Hypothalamus (tissue), 51 donors: ENCODE measurements at regions not wholly inside any gene's neighbourhood (a gene's known extent, or its start where the extent isn't known, plus 50 kb on each side); places are given as distances from the start of the nearest gene placed in this dataset.
"Not testable (repeated sequence)": the region's sequence is repeated elsewhere in the genome, so short reads cannot be mapped to it uniquely, and the experiment has no call there.

ENCODE experiments used
- DNase-seq, 51 donors: peaks; one replicate each; lab custom pipeline; 2025; lab: John Stamatoyannopoulos, UW

DNA sequence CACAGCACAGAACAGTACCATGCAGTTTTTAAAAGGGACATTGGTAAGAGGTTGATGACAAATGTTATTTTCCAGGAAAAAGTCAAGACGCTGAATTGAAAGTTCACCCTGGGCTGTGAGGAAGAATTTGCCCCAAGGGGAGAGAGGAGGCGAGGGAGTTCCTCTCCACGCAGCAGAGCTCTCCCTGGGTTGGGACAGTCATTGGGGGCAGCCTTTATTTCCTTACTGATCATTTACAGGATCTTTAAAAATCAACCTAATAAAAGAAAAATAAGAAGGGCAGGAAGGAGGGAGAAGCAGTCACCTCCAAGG, 49.9 kb upstream of the WNT7B start:
- no peak for DNase-seq

DNA sequence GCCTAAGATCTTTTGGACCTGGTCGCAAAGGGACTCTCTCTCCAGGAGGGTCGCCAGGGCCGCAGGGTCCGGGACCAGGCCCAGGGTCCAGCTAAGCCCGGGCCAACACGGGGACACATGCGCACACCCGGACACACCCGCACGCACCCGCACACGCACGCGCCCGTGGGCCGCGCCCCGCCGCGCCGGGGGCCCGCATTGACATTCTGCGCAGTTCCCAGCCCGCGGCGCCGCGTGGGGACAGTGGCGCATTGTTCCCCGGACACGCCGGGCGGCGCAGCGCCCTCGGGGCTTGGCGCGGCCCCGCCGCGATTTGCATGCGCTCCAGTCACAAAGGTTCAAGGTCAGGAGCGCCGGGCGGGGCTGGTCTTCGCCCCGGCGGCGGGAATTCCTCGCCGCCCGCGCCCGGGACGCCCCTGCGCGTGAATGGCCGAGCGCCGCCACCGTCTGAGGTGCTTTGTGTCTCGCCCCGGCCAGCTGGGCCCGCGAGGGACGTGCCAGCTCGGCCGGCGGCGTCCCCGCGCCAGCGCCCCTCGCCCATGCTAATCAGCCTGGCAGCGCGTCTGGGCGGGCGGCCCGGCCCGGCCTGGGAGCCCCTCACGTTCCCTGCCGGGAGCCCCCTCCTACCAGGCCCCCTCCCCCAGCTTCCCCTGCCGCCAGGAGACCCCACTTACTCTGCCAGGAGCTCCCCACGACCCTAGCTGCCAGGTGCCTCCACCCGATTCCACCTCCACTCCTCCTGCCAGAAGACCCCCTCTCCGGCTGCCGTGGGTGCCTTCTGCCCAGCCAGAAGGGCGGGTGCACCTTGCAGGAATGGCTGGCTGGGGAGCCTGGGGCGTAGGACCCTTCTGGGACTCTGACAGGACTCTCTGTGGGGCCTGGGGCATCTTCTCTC, 50.5 kb upstream of the WNT7B start:
- peak in 38 of 51 donors; percentile 42 to 92 (median 78) for DNase-seq

DNA sequence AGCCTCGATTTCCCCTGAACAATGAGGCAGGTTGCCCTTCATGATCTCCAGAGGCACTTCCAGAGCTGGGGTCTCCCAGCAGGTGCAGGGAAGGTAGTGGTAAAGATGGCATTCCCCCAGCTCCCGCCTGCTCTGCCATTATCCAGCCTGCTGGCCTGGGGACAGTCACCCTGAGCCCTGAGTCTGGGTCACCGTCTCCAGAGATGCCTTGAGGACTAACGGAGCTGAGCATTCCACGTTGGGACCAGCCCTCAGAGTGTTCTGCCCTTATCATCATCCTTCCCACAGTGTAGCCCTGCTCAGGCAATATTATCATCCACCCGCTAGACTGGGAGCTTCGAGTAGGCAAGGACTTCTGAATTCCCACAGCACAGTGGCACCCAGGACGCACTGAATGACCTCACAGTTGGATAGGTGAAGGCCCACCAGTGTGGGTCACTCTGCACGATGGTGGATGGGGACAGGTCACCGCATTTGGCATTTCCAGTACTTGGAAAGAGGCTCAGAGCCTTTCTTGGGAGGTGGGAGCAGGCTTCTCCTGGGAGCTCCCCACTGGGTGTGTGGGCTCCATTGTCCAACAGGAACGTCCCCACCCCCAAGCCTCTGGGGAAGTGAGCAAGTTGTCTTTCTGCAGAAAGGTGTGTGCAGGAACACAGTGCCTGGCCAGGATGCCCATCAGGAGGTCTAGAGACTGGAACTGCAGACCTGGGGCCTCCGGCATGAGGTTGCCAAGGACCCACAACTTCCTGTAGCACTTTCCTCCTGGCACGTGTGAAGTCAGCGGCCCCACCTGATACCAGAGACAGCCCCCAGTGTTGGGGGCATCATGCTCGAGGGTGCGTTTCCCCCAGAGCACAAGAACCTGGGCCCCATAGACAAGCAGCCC, 51.4 kb upstream of the WNT7B start:
- DNase-seq: no peak

DNA sequence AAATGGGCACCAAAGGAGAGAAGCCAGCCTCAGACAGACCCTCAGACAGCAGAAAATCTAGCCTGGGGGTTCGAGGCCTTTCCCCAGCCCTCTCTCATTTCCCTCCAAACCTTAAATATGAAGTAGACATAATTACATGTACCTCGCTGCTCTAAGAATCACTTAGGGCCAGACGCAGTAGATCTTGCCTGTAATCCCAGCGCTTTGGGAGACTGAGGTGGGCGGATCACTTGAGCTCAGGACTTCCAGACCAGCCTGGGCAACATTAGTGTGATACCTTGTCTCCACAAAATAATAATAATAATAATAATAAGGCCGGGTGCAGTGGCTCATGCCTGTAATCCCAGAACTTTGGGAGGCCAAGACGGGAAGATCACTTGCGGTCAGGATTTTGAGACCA, 52.1 kb upstream of the WNT7B start:
- DNase-seq: no peak

DNA sequence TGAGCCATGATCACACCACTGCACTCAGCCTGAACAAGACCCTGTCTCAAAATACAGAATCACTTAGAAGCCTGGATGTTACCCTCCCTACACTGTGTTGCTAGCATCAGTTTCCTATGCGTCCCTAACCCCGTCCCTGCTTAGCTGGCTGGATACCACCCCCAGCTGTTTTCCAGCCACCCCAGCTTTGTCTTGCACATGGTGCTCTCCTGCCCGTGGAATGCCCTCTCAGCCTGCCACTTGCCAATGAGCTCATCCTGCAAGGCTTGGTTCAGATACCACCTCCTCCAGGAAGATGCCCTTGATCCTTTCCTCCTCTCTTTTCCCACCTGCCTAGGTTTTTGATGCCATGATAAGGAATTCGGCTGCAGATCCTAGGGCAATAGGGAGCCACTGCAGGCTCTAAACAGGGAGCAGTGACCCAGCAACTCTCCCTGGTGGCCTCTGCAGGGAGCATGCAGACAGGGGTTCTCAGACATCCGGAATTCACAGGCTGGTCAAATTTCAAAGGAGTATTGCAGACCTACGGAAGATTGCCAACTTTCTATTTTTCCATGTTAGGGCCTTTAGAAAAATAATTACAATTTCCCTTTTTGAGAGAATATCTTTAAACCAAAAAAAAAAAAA, 52.7 kb upstream of the WNT7B start:
- no peak for DNase-seq

DNA sequence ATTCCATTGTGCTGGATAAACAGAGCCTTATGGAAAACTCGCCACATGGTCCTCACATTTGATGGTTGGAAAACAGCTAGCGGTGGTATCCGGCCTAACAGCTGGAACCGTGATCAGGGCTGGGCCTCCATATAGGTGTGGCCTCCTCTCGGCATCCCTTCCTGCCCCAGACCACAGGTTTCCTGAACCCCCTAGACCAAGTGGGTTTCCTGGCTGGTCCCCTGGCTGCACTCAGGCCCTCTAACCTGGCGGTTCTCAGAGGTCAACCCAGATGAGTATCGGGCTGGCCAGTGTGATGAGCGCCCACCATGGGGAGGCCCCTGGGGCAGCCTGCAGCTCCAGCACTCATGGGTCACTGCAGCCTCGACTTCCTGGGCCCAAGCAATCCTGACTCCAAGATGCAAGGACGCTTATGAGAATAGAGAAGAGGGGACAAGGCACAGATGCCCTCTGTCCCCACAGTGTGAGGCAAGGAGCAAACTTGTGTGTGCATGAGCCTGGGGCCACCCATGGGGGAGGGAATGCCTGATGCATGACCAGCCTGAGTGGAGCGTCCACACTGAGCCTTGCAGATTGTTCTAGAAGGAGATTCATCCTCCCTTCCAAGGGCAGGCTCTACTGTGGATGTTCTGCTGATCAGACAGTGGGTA, 53.4 kb upstream of the WNT7B start:
- DNase-seq: no peak

DNA sequence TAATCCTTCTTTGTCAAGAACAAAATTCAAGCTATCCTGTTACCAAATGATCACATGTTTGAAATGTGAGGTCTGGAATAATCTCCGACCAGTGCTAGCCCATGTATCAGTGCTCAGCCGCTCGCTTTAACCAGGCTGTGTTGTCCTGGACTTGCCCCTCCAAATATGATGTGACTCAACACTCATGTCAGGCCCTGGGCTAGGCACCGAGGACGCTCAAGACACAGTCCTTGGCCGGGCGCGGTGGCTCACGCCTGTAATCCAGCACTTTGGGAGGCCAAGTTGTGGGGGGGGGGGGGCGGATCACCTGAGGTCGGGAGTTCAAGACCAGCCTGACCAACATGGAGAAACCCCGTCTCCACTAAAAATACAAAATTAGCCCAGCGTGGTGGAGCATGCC, 54.1 kb upstream of the WNT7B start:
- DNase-seq: no peak

DNA sequence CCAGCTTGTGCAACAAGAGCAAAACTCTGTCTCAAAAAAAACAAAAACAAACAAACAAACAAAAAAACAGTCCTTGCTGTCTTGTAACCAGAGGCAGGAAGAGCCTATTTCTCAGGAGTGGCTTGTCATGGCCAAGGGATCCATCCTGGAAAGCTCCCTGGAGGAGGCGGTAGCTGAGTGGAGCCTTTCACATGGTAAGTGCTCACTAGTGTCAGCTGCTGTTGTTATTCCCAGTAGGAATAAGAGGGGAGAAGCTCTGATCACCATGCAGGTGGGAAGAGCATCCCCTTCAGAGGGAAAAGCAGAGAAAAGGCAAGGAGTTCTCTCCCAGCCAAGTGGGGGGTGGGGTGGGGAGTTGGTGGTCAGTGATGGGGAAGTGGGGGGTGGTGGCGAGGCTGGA, 54.6 kb upstream of the WNT7B start:
- DNase-seq: no peak

DNA sequence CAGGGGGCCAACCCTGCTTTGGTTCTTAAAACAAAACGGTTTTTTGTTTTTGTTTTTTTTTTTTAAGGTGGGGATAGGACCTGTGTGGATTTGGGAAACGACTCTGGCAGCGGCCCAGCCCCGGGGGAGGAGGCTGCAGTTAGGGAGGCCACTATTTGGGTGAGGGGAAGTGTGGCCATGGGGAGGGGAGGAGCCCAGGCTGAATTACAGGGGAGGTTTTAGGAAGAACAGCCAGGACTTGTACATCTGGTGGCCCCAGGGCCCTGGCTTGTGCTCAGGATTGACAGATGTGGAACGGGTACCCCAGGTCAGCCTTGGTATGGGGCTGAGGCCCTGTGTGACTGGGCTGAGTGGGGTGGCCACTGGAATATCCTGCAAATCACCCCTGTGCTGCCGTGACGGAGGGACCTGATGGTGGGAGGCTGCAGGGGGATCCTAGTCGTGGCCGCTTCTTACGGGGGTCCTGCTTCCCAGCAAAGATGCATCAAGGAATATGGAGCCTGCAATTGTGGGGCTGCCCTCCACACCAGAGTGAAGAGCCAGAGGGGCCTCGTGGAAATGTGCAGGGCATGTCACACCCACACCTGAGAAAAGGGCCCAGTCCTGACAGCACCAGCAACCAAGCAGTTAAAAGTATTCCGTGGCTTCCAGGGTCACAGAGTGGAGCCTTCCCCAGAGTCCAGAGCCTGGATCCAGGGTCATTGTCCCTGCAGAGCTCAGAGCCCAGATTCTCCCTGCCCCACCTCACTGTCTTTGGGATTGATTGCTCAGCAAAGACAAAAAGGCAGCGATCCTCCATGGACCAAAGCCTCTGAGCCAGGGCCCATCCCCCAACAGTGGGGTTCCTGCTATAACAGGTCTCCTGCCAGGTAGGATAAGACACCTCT, 55.2 kb upstream of the WNT7B start:
- DNase-seq: no peak

DNA sequence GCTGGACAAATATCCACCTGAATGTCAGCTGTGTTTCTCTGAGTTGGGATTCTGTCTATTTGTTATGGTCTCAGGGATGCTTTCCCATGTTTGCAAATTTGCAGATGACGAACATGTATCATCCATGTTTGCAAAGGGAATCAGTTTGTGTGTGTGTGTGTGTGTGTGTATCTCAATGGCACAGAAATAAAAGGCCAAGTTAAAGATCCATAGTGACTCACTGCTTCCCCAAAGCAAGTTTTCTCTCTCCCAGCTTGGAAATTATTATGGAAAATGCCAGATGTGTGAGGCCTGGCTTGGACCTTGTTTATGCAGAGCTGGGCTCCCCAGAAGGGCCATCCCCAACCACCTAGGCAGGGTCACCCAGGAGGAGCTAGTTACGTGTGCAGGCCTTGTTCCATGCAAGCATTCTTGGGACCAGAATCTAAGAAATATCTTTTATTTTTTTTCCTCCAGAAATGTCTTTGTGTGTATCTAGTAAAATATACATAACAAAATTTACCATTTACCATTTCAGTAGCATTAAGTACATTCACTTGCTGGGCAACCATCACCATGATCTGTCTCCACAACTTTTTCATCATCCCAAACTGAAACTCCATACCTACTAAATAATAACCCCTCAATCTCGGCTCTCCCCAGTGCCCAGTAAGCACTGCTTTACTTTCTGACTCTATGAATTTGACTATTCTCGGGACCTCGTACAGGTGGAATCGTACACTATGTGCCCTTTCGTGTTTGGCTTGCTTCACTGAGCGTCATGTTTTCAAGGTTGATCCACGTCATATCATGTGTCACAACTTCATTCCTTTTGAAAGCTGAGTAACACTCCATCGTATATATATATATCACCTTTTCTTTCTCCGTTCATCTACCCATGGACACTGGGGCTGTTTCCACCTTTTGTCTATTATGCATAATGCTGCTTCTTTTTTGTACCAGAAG, 56.6 kb upstream of the WNT7B start:
- no peak for DNase-seq

DNA sequence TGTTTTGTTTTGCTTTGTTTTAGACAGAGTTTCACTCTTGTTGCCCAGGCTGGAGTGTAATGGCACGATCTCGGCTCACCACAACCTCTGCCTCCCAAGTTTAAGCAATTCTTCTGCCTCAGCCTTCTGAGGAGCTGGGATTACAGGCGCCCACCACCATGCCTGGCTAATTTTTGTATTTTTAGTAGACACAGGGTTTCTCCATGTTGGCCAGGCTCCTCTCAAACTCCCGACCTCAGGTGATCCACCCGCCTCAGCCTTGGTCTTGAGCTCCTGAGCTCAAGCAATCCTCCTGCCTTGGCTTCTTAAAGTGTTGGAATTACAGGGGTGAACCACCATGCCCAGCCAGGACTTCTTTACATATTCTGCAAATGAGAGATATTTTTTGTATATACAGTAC, 57.5 kb upstream of the WNT7B start:
- not testable (repeated sequence) for DNase-seq

DNA sequence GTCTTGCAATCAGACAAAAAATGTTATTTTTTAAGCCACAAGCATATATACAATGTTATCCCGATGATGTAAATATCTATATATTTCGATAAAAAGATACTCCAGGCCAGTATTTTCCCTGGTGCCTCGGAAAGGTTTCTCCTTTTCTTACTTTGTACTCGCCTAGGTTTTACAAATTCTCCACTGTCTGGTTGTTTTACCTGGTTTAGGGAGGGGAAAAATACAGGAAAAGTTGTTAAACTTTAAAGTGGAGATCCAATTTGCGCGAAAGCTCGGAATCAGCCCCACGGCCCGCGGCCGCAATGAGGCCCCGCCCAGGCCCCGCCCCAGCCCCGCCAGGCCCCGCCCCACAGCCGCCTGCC, 58.4 kb upstream of the WNT7B start:
- no peak for DNase-seq

DNA sequence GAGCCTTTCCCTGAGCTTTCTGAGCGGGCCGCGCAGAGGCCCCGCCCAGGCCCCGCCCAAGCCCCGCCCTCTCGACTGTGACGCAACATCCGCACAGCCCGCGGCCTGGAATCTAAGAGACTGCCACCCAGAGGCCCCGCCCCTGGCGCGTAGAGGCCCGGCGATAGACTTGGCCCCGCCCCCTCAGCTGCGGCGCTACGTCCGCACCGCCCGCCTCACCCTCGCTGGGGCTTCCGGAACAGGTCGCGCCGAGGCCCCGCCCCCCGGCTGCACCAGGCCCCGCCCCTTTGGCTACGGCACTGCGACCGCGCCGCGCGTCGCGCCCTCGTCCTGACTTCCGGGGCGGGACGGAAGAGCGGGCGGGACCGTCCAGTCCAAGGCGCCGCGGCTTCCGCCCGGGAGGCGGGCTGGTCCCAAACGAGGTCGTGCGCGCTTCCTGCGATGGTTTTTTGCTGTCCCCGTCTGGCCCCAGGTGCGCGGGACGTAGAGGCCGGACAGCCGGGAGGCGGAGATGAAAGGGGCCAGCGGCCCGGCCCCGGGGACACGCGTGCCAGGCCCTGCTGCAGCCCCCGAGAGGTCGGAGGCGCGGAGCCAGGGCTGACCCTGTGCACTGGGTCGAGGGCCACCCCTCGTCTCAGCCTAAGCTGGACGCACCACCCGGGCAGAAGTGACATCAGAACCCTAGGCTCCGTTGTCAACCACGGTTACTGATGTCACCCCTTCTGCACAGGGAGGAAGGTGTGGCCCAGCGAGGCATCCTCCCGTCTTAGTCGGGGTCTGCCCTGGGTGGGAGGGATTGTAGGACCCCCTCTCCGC, 59.0 kb upstream of the WNT7B start:
- DNase-seq: peak in 50 of 51 donors; percentile 89 to 100 (median 99)

DNA sequence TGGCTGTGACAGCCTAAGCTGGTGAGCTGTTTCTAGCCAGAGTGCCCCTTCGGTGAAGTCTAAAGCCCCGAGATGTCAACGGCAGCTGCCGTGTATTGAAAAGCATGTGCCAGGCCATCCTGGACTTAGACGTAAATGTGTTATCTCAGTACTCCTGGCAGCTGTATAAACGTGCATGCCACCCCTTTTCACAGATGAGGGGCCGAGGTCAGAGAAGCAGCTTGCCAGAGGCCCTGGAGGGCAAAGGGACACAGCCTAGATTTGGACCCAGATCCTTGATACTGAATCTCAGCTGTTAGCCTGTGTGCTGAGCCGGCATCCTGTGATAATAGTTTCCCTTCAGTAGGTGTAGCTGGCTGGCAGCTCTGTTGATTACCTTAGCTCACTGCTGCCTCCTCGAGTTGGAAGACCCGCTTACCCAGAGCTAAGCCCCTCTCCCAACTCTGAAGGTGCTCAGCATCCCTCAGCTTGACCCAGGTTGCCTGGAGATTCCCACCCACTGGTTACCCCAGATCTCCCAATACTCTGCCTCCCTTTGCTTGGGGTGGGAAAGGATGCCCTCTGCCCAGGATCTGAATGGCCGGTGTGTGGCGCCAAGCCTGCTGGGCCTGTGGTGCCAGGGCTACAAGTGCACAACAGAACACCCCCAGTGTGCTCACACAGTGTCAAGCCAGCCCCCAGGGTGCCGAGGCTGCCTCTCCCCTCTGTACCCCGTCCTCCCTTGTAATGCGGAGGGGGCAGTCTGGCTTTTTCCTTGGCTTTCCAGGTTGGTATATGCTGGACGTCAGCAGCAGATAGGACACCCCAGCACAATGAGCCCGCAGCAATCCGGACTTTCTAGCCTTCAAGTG, 59.8 kb upstream of the WNT7B start:
- no peak for DNase-seq

DNA sequence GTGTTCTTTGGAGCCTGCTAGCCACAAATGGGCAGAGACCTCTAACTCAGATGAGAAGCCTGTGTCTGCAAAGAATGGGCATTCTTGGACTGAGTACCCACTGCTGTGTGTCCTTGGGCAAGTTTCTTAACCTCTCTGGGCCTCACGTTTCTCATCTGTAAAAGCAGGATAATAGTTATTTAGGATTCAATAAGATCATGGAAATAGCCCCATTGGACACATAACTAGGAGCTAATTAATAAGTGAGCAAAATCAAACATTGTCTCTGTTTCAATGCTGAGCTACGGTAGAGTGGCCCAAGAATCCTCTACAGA, 61.2 kb upstream of the WNT7B start:
- DNase-seq: no peak

DNA sequence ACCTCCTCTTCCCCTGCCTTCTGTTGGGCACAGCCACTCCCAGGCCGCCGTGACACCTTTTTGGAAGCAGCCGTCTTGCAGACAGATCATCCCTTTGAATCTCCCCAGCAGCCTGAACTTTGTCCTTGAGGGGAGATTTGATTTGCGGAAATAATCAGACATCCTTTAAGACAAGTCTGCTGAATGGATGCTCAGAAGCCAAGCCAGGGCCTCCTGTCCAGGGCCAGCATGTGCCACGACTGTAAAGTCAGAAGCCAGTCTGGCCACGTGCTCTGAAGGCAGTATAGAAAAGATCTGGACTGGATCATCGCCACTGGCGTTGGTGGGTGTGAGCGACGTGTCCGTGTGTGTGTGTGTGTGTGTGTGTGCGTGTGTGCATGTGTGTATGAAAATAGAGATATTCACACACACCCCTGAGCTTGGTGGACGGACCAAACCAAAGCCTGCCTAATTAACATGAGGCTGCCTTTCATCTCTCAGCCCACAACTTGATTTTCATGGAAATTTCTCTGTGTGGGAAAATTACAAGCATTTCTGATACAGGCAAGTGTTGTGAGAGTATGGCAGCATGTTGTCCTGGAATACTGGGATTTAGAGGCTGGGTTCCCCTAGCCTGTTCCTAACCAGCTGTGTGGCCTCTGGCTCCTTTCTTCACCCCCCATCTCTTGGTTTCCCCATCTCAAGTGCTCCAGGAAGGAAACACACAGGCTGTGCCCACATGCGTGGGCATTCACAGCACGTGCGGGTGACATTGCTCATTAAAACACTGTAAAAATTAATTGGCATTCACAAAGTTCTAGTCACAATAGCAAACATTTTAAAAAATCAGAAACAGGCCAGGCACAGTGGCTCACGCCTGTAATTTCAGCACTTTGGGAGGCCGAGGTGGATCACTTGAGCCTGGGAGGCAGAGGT, 61.8 kb upstream of the WNT7B start:
- DNase-seq: no peak
